ENCODE measurements at regions not wholly inside any gene's neighbourhood (a gene's known extent, or its start where the extent isn't known, plus 50 kb on each side); places are given as distances from the start of the nearest gene placed in this dataset.
"Not testable (repeated sequence)": the region's sequence is repeated elsewhere in the genome, so short reads cannot be mapped to it uniquely, and the experiment has no call there.

DNA sequence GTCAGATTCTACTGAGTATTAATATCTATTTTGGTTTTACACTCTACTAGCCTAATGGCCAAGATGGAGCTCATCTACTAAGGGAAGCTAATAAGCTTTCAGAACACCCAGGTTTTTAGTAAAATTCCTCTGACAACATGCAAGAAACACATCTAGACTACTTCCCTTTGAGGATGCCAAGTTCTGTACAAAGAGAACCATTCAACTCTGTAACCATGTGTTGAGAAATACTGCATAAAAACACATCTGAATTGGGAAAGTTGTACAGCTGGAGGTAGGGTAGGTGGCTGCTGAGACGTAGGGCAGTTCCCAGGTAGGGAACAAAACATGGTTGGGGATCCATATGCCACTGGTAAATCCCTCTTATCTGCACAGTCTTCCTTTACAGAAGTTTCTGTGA, 66.2 kb downstream of the SC5D start:
- no peak for DNase-seq

GRCh38 chr11:121359591-121359990, 67.0 kb downstream of the SC5D start:
- no peak for DNase-seq

DNA sequence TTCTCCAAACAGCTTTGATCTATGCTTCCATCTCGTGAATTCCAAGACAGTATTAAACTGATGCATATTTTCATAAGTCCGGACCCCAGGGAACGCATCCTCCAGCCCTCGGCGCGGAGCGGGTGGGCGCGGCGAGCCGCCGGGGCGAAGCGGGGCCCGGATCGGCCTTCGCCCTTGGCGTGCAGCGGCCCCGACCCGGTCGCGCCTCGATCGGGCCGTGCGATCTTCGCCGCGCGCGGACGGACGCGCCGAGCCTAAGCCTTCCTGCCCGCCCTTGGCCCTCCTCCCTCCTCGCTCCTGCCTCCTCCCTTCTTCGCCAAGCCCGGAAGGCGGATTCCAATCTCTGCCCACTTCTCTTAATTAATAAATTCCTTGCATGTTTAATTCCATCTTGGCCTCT, 70.4 kb downstream of the SC5D start:
- not testable (repeated sequence) for DNase-seq

DNA sequence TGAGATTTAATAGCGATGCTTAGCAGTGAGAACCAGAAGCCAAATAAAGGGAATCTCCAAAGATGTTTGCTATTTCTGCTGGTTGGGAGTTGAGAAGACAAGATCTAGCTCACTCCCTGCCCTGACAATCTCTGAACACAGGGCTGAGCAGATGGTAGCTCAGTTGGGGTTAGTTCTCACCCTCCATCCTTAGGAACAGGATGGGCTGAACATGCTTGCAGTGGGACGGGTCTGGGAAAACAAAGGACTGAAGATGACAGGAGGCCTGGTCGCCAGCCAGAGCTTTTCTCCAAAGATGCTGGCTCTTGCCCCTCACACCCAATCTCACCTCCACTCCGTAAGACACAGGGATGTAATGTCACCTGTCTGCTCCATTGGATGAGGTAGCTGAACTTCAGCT, 72.7 kb downstream of the SC5D start:
- DNase-seq = no peak

DNA sequence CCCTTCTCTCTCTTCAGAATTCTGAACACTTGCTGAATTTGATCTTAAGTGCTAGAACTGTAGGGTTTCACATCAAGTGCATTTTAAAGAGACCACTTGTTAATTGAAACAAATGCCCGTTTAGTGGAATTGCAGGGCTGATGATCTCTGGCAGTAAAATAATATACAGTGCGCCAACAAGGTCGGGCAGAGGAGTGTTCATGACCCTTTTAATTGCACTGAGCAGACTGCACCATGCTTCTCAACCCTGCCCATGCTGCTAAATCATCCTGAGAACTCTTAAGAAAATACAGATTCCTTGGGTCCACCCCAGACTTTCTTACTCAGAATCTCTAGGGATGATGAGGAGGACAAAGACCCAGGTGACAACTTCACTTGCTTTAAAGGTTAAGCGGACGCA, 73.5 kb downstream of the SC5D start:
- no peak for DNase-seq

- no peak for DNase-seq
Measured at GRCh38 chr11:121367001-121367843, 74.7 kb downstream of the SC5D start.

DNA sequence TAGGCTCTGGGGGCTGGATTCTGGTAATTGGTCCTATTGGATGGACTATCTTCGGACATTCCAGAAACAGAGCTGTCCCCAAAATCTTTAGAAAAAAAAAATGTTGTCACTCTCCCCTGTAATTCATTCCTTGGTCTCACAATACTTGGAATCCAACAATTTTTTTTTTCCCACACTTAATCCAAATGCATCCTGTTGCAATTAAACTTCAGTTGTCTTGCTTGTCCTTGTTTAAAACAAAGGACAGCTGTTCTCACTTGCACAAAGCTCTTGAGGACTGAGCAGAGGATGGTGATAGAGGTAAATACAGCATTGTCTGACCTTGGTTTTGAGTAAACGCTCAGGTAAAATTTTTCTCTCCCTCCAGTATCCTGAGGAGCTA, 75.3 kb downstream of the SC5D start:
- DNase-seq = no peak

DNA sequence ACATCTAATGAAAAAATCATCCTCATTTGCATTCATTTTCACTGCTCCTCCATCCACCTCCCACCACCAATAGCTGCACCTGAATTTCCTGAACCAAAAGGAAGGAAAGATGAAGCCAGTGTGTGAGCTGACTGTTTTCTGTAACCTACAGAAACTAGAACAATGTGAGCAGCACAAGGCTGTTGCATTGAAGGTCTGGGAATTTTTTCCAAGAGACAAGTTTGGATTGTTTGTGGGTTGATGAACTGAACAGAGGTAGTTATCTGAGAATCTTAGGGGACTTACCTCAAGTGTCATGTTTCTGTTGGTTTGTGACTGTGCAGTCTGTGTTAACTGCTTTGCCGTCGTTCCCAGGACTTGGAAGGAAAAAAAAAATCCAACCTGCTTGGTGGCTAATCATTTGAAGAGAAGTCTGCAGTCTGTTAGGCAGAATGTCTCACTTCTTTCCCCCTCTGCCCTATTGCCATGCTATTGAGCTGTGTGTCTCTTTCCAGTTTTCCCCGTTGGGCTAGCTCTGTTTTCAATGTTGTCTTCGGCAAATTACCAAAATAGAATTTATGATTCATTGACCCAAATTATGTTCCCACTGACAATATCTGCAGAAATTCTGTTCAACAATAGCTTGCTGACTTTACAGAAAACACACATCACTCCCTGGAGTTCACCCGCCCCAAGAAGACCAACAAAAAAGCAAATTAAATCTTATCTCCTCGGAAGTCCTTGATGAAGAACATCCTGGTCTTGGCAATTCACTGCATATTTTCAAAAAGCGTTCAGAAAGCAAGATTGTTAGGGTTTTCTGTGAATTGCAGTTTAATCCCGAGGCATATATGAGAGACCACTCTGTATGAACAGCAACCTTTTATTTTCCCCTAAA, 76.0 kb downstream of the SC5D start:
- DNase-seq = no peak

DNA sequence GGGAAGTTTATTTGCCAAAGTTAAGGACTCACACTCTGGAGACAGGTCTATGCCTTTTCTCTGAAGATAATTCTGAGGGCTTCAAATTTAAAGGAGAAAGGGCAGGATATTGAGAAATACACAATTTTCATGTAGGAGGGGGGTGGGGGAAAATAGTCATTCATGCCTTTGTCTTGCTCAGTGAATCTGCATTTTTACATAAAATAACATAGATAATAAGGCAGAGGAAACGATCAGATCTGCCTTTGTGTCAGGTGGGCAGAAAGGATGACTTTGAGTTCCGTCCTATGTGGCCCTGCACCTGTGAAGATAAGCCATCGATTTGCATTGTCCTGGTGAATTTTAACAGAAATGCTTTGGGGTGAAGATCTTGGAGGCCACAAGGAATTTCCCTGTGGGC, 76.8 kb downstream of the SC5D start:
- DNase-seq = no peak

DNA sequence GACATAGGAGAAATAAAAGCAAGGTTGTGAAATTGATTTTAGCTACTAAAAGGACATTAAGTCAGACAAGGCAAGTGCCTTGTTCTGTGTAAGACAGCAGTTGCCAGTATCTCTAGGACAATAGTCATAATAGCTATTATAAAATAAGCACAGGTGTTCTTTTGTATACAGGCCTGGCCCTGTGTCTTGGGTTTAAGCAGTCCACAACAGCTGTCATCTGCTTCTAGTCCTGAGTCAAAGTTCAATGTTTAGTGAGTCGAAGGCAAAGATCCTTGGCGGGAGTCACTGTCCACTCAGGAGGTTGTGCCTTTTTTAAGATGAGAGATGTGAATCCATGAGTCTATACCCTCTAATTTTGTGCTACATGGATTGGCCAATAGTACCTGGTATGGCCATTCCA, 79.5 kb downstream of the SC5D start:
- no peak for DNase-seq

GRCh38 chr11:121372671-121373429, 79.3 kb upstream of the SORL1 start:
- DNase-seq = no peak

GRCh38 chr11:121374286-121374985, 77.7 kb upstream of the SORL1 start:
- no peak for DNase-seq

- DNase-seq = no peak
Measured at GRCh38 chr11:121376130-121376529, 76.0 kb upstream of the SORL1 start.

GRCh38 chr11:121379145-121379810, 72.8 kb upstream of the SORL1 start:
- DNase-seq = peak in 1 of 2 donors; percentile 13

- DNase-seq = no peak
Measured at GRCh38 chr11:121383716-121384115, 68.4 kb upstream of the SORL1 start.

GRCh38 chr11:121385688-121386087, 66.4 kb upstream of the SORL1 start:
- DNase-seq = no peak

Measured in stimulated activated CD4-positive, alpha-beta T cell treated with anti-CD3 and anti-CD28 coated beads, Interleukin-2, amount 100 ng/mL, for 24 hours (primary cell).